ENCODE measurements at regions not wholly inside any gene's neighbourhood (a gene's known extent, or its start where the extent isn't known, plus 50 kb on each side); places are given as distances from the start of the nearest gene placed in this dataset.
"Not testable (repeated sequence)": the region's sequence is repeated elsewhere in the genome, so short reads cannot be mapped to it uniquely, and the experiment has no call there.

DNA sequence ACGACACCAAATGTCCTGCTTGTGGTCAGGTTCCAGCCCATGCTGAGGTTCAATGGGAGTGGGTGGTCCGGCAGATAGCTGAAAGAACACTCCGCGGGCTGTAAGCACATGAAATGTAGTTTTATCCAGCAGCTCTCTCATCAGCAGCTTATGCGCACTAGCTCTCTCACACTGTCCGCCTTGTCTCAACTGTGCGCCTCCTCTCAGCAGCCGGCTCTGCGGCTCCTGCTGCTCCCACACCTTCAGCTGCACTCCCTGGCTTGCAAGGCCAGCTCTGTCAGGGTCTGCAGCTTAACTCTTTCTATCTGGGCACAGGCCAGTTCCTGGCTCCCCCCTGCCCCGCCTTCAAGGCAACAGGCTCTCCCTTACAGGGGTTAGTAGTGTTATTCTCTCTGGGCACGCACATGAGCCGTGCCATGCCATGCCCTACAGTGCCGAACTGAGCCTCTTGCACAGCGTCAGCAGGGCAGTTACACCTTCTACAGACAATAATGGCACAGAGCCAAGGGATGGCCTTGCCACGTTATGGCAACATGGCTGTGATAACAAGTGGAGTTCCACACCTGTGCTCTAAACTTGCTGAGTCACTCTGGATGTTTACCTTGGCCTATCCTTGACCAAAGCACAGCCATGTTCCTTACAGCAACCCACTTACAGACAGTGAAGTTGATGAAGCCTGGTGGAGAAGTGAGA is 84.0 kb upstream of the LRFN2 start:
- peak; percentile 15 for DNase-seq

DNA sequence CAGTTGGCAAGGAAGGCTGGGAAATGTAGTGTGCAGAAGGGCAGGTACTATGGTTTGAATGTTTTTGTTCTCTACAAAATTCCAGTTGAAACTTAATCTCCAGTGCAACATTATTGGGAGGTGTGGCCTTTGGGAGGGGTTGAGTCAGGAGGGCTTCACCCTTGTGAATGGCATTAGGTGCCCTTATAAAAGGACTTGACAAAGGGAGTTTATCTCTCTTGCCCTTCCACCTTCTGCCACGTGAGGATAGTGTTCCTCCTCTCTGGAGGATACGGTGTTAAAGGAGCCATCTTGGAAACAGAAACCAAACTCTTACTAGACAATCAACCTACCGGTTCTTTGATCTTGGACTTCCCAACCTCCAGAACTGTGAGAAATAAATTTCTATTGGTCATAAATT is 82.2 kb upstream of the LRFN2 start:
- DNase-seq: no peak

DNA sequence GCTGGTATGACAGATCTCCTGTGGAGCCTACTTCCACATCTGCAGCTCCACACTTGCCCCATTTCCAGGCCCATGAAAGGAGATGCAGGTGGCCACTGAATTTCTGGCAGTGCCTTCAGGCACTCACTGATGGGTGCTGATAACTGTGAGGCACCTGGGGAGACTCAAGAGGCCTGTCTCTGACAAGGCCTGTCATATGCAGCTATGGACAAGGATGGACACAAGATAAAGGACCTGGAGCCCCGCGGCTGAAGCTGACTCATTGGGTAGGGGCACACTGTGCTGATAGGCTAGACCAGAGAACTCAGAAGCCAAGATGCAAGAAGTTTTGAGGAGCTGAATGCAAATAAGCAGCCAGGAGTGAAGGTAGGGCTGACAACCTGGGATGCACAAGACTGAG is 81.0 kb upstream of the LRFN2 start:
- no peak for DNase-seq

DNA sequence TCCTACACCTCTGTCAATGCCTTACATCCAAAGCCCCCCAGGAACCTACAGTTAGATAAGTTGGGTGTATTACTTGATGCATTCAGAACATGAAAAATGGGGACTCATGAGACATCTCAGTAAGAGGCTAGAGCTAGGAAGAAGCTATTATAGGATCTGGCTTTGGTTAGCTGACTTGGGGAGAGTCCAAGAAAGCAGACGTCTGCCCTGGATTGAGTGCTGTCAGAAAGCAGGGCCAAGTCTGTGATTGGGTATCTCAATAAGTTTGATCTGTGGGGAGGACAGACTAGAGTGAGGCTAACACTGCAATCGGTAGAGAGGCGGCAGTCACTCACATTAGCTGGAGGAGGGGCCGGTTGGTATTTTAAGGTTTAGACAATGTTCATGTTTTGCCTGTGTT is 79.4 kb upstream of the LRFN2 start:
- no peak for DNase-seq

DNA sequence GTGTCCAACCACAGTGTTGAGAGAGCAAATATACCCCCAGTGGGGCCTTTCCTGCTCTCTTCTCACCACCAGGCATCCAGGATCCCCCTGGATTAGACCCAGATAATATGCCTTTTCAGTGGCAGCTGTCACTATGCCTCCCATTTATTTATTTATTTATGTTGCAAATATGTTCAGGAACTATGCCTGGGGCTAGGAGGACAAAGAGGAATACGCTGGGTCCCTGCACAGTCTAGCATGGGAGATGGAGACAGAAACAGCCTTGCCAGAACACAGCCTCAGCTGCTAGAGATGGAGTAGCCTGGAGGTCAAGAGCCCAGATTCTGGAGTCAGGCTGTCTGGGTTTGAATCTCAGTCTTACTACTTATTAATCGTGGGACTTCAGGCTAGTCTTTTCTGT is 74.6 kb upstream of the LRFN2 start:
- DNase-seq: no peak

DNA sequence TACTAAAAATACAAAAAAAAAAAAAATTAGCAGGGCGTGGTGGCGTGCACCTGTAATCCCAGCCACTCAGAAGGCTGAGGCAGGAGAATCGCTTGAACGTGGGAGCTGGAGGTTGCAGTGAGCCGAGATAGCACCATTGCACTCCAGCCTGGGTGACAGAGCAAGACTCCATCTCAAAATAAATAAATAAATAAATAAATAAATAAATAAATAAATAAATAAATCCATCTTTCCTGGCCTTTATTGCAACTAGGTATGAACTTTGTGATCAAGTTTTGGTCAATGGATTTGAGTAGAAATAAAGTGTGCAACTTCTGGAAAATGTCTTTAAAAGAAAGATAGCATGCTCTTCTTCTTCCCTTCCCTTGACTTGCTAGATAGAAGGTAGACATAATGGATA is 69.6 kb upstream of the LRFN2 start:
- not testable (repeated sequence) for DNase-seq

DNA sequence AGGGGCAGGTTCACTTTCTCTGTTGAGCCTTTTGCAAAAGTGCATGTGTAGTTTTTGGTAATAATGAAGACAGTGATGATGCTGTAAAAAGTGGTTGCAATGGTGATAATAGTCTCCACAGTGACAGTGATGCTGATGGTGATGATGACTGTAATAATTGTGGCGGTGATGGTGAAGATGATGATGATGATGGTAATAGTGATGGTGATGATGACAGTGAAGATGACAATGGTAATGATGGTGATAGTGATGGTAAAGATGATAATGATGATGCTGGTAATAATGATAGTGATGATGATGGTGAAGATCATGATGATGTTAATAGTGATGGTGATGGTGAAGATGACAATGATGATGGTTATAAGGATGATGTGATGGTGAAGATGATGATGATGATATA is 67.7 kb upstream of the LRFN2 start:
- no peak for DNase-seq

- DNase-seq: no peak
These were observed 57.9 kb upstream of the LRFN2 start for GRCh38 chr6:40645043-40645442.

DNA sequence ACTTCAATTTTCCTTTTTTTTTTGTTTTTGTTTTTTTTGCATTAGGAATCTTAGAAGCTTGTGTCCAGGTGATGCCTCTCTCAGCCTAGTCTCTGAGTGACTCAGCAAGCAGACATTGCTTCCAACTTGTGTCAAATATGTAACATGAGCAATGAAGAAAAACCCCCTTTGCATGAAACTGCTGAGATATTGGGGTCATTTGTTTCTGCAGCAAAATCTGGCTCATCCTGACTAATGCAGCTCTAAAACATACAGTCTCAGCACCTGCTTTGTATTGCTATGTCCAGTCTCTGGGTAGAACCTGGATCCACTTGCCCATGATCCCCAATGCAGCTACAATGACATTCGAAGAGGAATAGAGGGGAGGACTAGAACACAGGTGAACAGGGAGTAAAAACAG is 55.7 kb upstream of the LRFN2 start:
- no peak for DNase-seq

- no peak for DNase-seq
These were observed 55.0 kb upstream of the LRFN2 start for GRCh38 chr6:40642190-40642589.

DNA sequence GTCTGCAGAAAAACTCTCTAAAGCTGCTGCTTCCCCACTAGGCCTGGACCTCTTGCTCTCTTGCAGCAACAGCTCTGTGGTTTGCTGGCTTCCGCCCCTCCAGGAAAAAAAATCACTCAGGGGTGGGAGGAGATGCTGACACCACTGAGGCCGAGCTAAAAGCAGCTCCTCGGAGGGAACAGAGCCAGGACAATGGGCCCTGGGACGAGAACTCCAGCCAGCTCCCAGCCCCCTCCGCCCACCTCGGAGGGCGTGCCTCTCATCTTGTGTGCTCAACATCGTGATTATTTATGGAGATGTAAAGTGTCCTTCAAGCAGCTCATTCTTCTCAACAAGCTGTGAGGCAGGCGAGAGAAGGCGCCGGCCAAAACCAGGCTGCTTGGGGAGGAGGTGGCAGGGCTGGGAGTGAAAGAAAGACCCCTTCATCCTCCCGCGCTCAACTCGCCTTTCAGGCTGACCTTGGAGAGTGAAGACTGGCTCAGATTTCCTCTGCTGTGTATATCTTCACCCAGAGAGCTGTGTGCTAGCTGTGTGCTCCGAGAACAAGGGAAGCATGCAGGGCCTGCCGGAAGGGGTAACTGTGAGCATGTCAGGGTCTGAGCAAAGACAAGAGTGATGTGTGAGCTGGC is 53.5 kb upstream of the LRFN2 start:
- DNase-seq: no peak
